ENCODE measurements at regions not wholly inside any gene's neighbourhood (a gene's known extent, or its start where the extent isn't known, plus 50 kb on each side); places are given as distances from the start of the nearest gene placed in this dataset.

GRCh38 chr11:81932303-81932702 lies 801.4 kb downstream of the FAM181B start:
- TF ChIP-seq EZH2 (IDR thresholded peaks at IDR 0.05) = no peak
- TF ChIP-seq CTCF (IDR thresholded peaks at IDR 0.05) = no peak
- TF ChIP-seq EZH2phosphoT487 (IDR thresholded peaks at IDR 0.05) = no peak

All from neural progenitor cell (in vitro differentiated cells).